HCT116 (cell line): ENCODE measurements at regions not wholly inside any gene's neighbourhood (a gene's known extent, or its start where the extent isn't known, plus 50 kb on each side); places are given as distances from the start of the nearest gene placed in this dataset.

Source experiments
- ATAC-seq: fragments of 200-7000 bp; cut with Tn5 transposase; 2 replicates; pipeline ENCODE4 v1.9.1; 2020; ENCODE audit warnings: mild to moderate bottlenecking, moderate library complexity
- BruUV-seq: library from RNA; stranded (reverse); fragments of 400-500 nt; replicated peaks from 2 replicates; lab custom pipeline; 2021; lab: Mats Ljungman, UMichigan
- CTCF ChIA-PET: fragments of 300-600 bp; sonication (Branson Sonifier 250); formaldehyde crosslinking; loops from one replicate; lab custom pipeline; 2021; ENCODE audit warnings: antibody characterized with exemption; lab: Charles Lee
- POLR2A ChIA-PET: fragments of 300-600, 350-600 bp; sonication (Branson Sonifier 250); formaldehyde crosslinking; loops from one replicate; lab custom pipeline; 2021; ENCODE audit warnings: antibody characterized with exemption; lab: Charles Lee
- RAD21 ChIA-PET, 2 experiments: fragments of 300-600 bp; sonication (Branson Sonifier 250); formaldehyde crosslinking; loops; one replicate each; lab custom pipeline; 2023; ENCODE audit warnings: low total read pairs in 2 of 2; ENCODE audit not compliant: uncharacterized antibody in 2 of 2, unreplicated experiment in 2 of 2, low non-redundant PET in 1 of 2; lab: Charles Lee
- DNase-seq: peaks from one replicate; pipeline ENCODE4 v3.0.0-alpha.2; 2010; ENCODE audit warnings: low read depth, low spot score
- H2AFZ ChIP-seq: fragments of 200-600 bp; shearing (Covaris generic), sonication (generic); 2 replicates; pipeline ENCODE4 v1.6.1; 2017; ENCODE audit warnings: low read depth, mixed run types, mixed read lengths, antibody characterized with exemption, low read length; ENCODE audit not compliant: poor library complexity, severe bottlenecking
- H3K27ac ChIP-seq: 2 replicates; pipeline ENCODE4 v1.5.1; 2012; ENCODE audit warnings: low read depth, low read length
- H3K27me3 ChIP-seq: fragments of 200-600 bp; sonication (generic); 2 replicates; pipeline ENCODE4 v1.6.1; 2016; ENCODE audit warnings: mixed run types, low read length, mixed read lengths; ENCODE audit not compliant: insufficient read depth
- H3K36me3 ChIP-seq, 2 experiments: fragments of 200-500 bp in 1 of 2; fragments of 200-600 bp in 1 of 2; sonication (Bioruptor generic) in 1 of 2; sonication (generic) in 1 of 2; 2 replicates each; pipeline versions ENCODE4 v1.5.1 to v1.6.1; 2014 to 2016; ENCODE audit warnings: low read length in 2 of 2, inconsistent platforms in 1 of 2, mixed read lengths in 1 of 2, mixed run types in 1 of 2; ENCODE audit not compliant: insufficient read depth in 2 of 2, control insufficient read depth in 1 of 2
- H3K4me1 ChIP-seq, 2 experiments: fragments of 200-600 bp in 1 of 2; sonication (generic) in 1 of 2; 2 replicates each; pipeline versions ENCODE4 v1.5.1 to v1.6.1; 2012 to 2017; ENCODE audit warnings: low read length in 2 of 2, inconsistent platforms in 1 of 2, mild to moderate bottlenecking in 1 of 2, mixed read lengths in 1 of 2, mixed run types in 1 of 2, moderate library complexity in 1 of 2; ENCODE audit not compliant: insufficient read depth in 2 of 2, control insufficient read depth in 1 of 2
- H3K4me2 ChIP-seq: fragments of 200-600 bp; sonication (generic); 2 replicates; pipeline ENCODE4 v1.6.1; 2017; ENCODE audit warnings: mixed run types, low read length, mixed read lengths
- H3K4me3 ChIP-seq, 2 experiments: fragments of 200-600 bp in 1 of 2; sonication (generic) in 1 of 2; replicated peaks in 1 of 2; 2 replicates each; pipeline ENCODE4 v1.5.1; 2011 to 2016; ENCODE audit warnings: low read length in 2 of 2, control low read depth in 1 of 2, low read depth in 1 of 2, mild to moderate bottlenecking in 1 of 2, mixed read lengths in 1 of 2, mixed run types in 1 of 2
- H3K79me2 ChIP-seq: fragments of 200-600 bp; sonication (generic); 2 replicates; pipeline ENCODE4 v1.6.1; 2017; ENCODE audit warnings: mild to moderate bottlenecking, mixed run types, low read length, moderate library complexity, mixed read lengths; ENCODE audit not compliant: insufficient read depth
- H3K9ac ChIP-seq: fragments of 200-600 bp; sonication (generic); 2 replicates; pipeline ENCODE4 v1.6.1; 2016; ENCODE audit warnings: low read length, mixed read lengths
- H3K9me2 ChIP-seq: fragments of 200-600 bp; sonication (generic), shearing (Covaris generic); 2 replicates; pipeline ENCODE4 v1.6.1; 2017; ENCODE audit warnings: mixed run types, mild to moderate bottlenecking, moderate library complexity; ENCODE audit not compliant: insufficient read depth
- H3K9me3 ChIP-seq, 2 experiments: fragments of 200-500 bp in 1 of 2; fragments of 200-600 bp in 1 of 2; sonication (Bioruptor generic) in 1 of 2; sonication (generic) in 1 of 2; 2 replicates each; pipeline ENCODE4 v1.6.1; 2014 to 2017; ENCODE audit warnings: low read length in 2 of 2, mixed read lengths in 2 of 2, inconsistent platforms in 1 of 2, low read depth in 1 of 2, mild to moderate bottlenecking in 1 of 2, mixed run types in 1 of 2, moderate library complexity in 1 of 2; ENCODE audit not compliant: control insufficient read depth in 1 of 2, insufficient read depth in 1 of 2
- H4K20me1 ChIP-seq: fragments of 200-600 bp; sonication (generic), shearing (Covaris generic); 2 replicates; pipeline ENCODE4 v1.6.1; 2017; ENCODE audit warnings: mixed run types, mild to moderate bottlenecking, moderate library complexity; ENCODE audit not compliant: insufficient read depth
- CBX3 ChIP-seq: IDR thresholded peaks from 2 replicates; pipeline ENCODE4 v1.6.1; 2012; ENCODE audit warnings: low read depth
- CTCF ChIP-seq, 3 experiments: fragments of 200-600 bp in 1 of 3; sonication (generic) in 1 of 3; IDR thresholded peaks in 2 of 3; conservative IDR thresholded peaks in 1 of 3; 2 replicates each; pipeline ENCODE4 v1.5.1; 2012 to 2017; ENCODE audit warnings: low read depth in 2 of 3, low read length in 2 of 3, antibody characterized with exemption in 1 of 3, borderline replicate concordance in 1 of 3, control low read depth in 1 of 3, mild to moderate bottlenecking in 1 of 3, mixed read lengths in 1 of 3, mixed run types in 1 of 3, moderate library complexity in 1 of 3; ENCODE audit not compliant: insufficient read depth in 1 of 3
- ELF1 ChIP-seq: IDR thresholded peaks from 2 replicates; pipeline ENCODE4 v1.6.1; 2012; ENCODE audit warnings: low read depth, borderline replicate concordance
- JUND ChIP-seq: IDR thresholded peaks from 2 replicates; pipeline ENCODE4 v1.6.1; 2012
- POLR2A ChIP-seq: IDR thresholded peaks from 2 replicates; pipeline ENCODE4 v1.7.0; 2011; ENCODE audit warnings: borderline replicate concordance; ENCODE audit not compliant: insufficient read depth, insufficient read length; ENCODE audit errors: extremely low read depth
- SP1 ChIP-seq: IDR thresholded peaks from 2 replicates; pipeline ENCODE4 v1.6.1; 2012; ENCODE audit warnings: low read depth
- TCF7L2 ChIP-seq: IDR thresholded peaks from 2 replicates; pipeline ENCODE4 v1.7.0; 2011; ENCODE audit warnings: borderline replicate concordance, inconsistent platforms; ENCODE audit not compliant: insufficient read depth, insufficient read length; ENCODE audit errors: extremely low read depth
- ZNF274 ChIP-seq: fragments of 200-500 bp; sonication (Bioruptor generic); IDR thresholded peaks from 2 replicates; pipeline ENCODE4 v1.6.1; 2014; ENCODE audit warnings: mild to moderate bottlenecking, low read depth, low read length, inconsistent platforms
- intact Hi-C: fragments of 100-400 bp; cut with micrococcal nuclease; formaldehyde crosslinking; loops from 2 replicates; pipeline ENCODE4 v1.10.0; 2022

- intact Hi-C loops, result loop anchor here (10.0 kb wide), 1 partner anchor 999 kb away; no protein-coding TSS in a partner anchor
- no peak overlapping the region for H3K27ac ChIP-seq
- no TSS peak for BruUV-seq
Measured at GRCh38 chr2:228653884-228654283, 472.4 kb upstream of the SPHKAP start.

More at GRCh38 chr2:228653884-228654283, 472.4 kb upstream of the SPHKAP start:
- POLR2A ChIA-PET, result no interaction called here
- no peaks in the 10 kb centered on the region for H3K27me3 ChIP-seq
- no peaks in the 10 kb centered on the region for H4K20me1 ChIP-seq
- no peaks in the 10 kb centered on the region for H3K9me3 ChIP-seq
- no peak overlapping the region for H2AFZ ChIP-seq
- no peaks in the 10 kb centered on the region for H3K4me1 ChIP-seq
- no peaks in the 10 kb centered on the region for H3K9me2 ChIP-seq
- no peak for ATAC-seq
- DNase-seq, result no peak
- no peak for TF ChIP-seq POLR2A
- no peak for TF ChIP-seq CTCF (IDR thresholded peaks at IDR 0.05 in 2 of 3, conservative IDR thresholded peaks at IDR 0.05 in 1 of 3; ENCODE audit: borderline replicate concordance in 1 of 3, insufficient read depth in 1 of 3, low read depth in 2 of 3, low read length in 2 of 3)
- no peak for TF ChIP-seq CBX3
- TF ChIP-seq TCF7L2, result no peak
- no peak for TF ChIP-seq JUND
- TF ChIP-seq ELF1, result no peak
- no peak for TF ChIP-seq SP1
- no peak for TF ChIP-seq ZNF274
- RAD21 ChIA-PET, result no interaction called here
- H3K4me2 ChIP-seq, result no peak overlapping the region
- H3K9ac ChIP-seq, result no peak overlapping the region
- no peaks in the 10 kb centered on the region for H3K79me2 ChIP-seq
- H3K36me3 ChIP-seq, result no peaks in the 10 kb centered on the region
- H3K4me3 ChIP-seq, result no peak overlapping the region
- CTCF ChIA-PET, result no interaction called here
